ENCODE measurements at regions not wholly inside any gene's neighbourhood (a gene's known extent, or its start where the extent isn't known, plus 50 kb on each side); places are given as distances from the start of the nearest gene placed in this dataset.

DNA sequence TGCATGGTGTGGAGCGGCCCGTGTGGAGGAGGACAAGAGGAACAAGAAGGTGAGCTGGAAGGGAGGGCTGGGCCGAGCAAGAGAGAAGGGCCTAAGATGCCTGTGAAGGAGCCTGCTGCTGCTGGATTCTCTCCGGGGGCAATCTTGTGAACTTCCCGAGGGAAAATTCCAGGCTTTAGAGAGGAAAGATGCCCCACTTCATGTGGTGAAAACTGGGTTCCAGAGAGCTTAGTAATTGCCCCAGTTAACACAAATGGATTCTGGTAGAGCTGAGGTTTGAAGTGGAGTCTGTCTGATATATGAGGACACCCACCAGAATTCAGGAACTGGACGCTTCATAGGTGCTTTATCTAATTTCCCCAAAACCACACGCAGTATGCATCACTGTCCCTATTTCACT is 114.1 kb upstream of the ZMIZ1 start:
- no CpG with 5 or more reads among the region's 7 CpGs for WGBS (ENCODE audit: insufficient coverage, insufficient read length)
- H3K27ac ChIP-seq (ENCODE audit: low read length) = no peak overlapping the region
- H3K4me1 ChIP-seq (ENCODE audit: control insufficient read depth, insufficient read depth, low read length) = no peaks in the 10 kb centered on the region
- H3K4me3 ChIP-seq (ENCODE audit: low read length) = no peak overlapping the region
- no peaks in the 10 kb centered on the region for H3K27me3 ChIP-seq (ENCODE audit: control insufficient read depth, insufficient read depth, low read length)
- H3K36me3 ChIP-seq (ENCODE audit: control insufficient read depth, insufficient read depth, low read length) = no peaks in the 10 kb centered on the region
- H3K9me3 ChIP-seq (ENCODE audit: control insufficient read depth, insufficient read depth, low read length) = no peaks in the 10 kb centered on the region
- no peak for DNase-seq (ENCODE audit: low read depth, low spot score)

DNA sequence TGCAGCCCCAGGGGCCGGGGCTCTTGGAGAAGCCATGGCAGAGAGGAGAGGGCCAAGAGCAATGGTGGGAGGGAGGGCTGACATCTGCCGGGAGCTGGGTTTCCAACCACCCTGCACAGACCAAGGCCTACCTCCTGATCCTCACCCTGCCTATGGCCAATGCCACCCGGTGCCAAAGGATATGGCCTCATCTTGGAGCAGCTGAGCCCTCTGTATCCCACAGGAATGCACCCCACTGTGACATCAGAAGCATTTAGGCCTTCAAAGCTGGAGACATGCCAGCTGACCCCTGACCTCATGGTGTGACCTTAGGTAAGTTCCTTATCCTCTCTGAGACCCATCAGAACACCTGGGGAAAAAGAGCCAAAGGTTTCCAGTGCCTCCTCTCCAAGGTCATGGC is 113.6 kb upstream of the ZMIZ1 start:
- no peak for DNase-seq (ENCODE audit: low read depth, low spot score)
- H3K27me3 ChIP-seq (ENCODE audit: control insufficient read depth, insufficient read depth, low read length) = no peaks in the 10 kb centered on the region
- H3K27ac ChIP-seq (ENCODE audit: low read length) = no peak overlapping the region
- H3K9me3 ChIP-seq (ENCODE audit: control insufficient read depth, insufficient read depth, low read length) = no peaks in the 10 kb centered on the region
- no peak overlapping the region for H3K4me3 ChIP-seq (ENCODE audit: low read length)
- H3K36me3 ChIP-seq (ENCODE audit: control insufficient read depth, insufficient read depth, low read length) = no peaks in the 10 kb centered on the region
- WGBS (ENCODE audit: insufficient coverage, insufficient read length) = no CpG with 5 or more reads among the region's 3 CpGs
- H3K4me1 ChIP-seq (ENCODE audit: control insufficient read depth, insufficient read depth, low read length) = no peaks in the 10 kb centered on the region

DNA sequence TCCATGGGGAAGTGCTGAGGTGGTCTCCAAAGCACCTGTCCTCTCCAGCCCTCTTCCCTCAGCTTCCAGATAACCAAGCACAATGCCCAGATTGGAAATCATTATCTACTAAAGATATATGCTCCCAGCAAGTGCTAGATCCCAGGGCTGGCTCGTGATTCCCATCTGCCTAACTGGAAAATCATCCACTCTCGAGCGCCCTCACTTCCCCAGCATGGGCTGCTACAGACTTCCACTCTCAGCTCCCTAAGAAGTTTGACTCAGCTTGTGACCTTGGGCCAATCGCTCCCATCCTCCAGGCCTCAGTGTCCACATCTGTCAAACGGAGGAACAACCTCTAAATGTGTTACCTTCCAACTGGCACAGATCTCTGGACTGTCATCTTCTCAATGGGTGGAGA is 112.4 kb upstream of the ZMIZ1 start:
- no peaks in the 10 kb centered on the region for H3K9me3 ChIP-seq (ENCODE audit: control insufficient read depth, insufficient read depth, low read length)
- H3K27ac ChIP-seq (ENCODE audit: low read length) = no peak overlapping the region
- no peak overlapping the region for H3K4me3 ChIP-seq (ENCODE audit: low read length)
- H3K4me1 ChIP-seq (ENCODE audit: control insufficient read depth, insufficient read depth, low read length) = no peaks in the 10 kb centered on the region
- no CpG with 5 or more reads among the region's 5 CpGs for WGBS (ENCODE audit: insufficient coverage, insufficient read length)
- H3K36me3 ChIP-seq (ENCODE audit: control insufficient read depth, insufficient read depth, low read length) = no peaks in the 10 kb centered on the region
- no peaks in the 10 kb centered on the region for H3K27me3 ChIP-seq (ENCODE audit: control insufficient read depth, insufficient read depth, low read length)
- no peak for DNase-seq (ENCODE audit: low read depth, low spot score)

DNA sequence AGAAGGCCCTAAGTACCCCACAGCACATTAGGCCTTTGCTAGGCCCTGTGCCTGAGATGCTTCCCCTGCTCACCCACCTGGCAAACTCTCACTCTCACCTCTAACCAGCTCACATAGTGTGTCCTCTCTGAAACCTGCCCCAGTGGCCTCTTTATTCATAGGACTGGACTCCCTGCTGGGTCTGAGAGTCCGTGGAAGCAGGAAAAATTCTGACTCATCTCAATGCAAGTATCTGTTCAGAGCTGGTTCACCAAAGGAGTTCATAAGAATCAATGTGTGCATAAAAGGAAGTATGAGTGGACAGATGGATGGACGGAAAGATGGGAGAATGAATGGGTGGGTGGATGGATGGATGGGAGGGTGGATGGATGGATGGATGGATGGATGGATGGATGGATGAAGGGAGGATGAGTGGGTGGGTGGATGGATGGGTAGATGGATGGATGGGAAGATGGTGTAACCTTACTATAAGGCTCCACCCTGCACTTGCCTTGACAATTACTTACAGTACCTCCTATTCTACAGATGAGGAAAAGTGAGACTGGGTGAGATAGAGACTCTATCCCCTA is 111.2 kb upstream of the ZMIZ1 start:
- Histone ChIP-seq H3K27ac (ENCODE audit: low read length) (no peak overlapping the region), H3K9me3 (ENCODE audit: control insufficient read depth, insufficient read depth, low read length) (no peaks in the 10 kb centered on the region), H3K27me3 (ENCODE audit: control insufficient read depth, insufficient read depth, low read length) (no peaks in the 10 kb centered on the region), H3K36me3 (ENCODE audit: control insufficient read depth, insufficient read depth, low read length) (no peaks in the 10 kb centered on the region), H3K4me1 (ENCODE audit: control insufficient read depth, insufficient read depth, low read length) (no peaks in the 10 kb centered on the region), H3K4me3 (ENCODE audit: low read length) (no peak overlapping the region)
- DNase-seq (ENCODE audit: low read depth, low spot score) = no peak
- 100% methylated on average over 1 of the region's 2 CpGs for WGBS (ENCODE audit: insufficient coverage, insufficient read length)

DNA sequence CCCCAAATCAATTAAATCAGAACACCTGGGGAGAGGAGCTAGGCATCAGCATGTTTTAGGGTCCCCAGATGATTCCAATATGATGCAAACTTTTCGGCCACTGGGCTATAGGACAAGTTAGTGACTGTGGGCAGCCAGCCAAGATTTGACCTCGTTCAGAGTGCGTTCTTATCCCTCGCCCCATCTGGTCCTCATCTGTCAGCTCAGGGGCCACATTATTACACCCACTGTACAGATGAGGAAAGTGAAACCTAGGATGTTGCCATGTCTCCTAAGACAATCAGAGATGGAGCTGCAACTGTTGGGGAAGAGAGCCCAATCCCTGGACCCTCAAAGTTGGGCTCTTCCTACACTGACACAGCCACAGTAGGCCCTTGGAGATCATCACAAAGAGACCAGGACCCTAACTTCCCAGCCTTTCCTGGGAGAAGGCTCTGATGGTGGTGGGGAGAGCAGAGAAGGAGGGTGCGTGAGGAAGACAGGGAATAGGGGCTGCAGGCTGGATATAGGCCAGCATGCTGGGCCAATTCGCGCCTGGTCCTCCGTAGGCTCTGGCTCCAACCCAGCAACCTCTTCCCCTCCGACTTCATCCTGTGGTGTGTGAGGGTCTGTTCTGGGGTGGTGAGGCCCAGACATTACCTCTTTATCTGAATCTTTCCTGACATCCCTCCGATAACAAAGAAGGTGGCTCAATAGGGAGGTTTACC is 109.4 kb upstream of the ZMIZ1 start:
- Histone ChIP-seq H3K27ac (ENCODE audit: low read length) (no peak overlapping the region), H3K4me3 (ENCODE audit: low read length) (no peak overlapping the region), H3K9me3 (ENCODE audit: control insufficient read depth, insufficient read depth, low read length) (no peaks in the 10 kb centered on the region), H3K27me3 (ENCODE audit: control insufficient read depth, insufficient read depth, low read length) (no peaks in the 10 kb centered on the region), H3K36me3 (ENCODE audit: control insufficient read depth, insufficient read depth, low read length) (no peaks in the 10 kb centered on the region), H3K4me1 (ENCODE audit: control insufficient read depth, insufficient read depth, low read length) (peaks cover under 1% of the 10 kb centered on the region; the same call in 1 of the 2 replicates)
- no peak for DNase-seq (ENCODE audit: low read depth, low spot score)
- no CpG with 5 or more reads among the region's 10 CpGs for WGBS (ENCODE audit: insufficient coverage, insufficient read length)

DNA sequence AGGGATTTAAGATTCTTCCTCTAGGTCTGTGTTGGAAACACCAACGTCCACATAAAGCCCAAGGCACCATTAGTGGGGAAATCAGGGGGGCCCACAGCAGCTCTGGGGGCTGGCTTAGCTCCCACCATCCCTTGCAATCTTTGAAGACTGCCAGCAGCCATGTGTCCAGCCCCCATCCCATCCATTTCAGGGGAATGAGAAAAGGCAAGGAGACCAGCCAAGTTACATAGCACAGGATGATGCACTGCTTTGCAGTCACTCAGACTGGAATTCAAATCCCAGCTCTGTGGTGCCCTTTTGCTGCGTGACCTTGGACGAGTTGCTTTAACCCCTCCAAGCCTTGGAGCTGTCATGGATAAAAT is 108.9 kb upstream of the ZMIZ1 start:
- Histone ChIP-seq H3K4me1 (ENCODE audit: control insufficient read depth, insufficient read depth, low read length) (peaks cover 6% of the 10 kb centered on the region), H3K27ac (ENCODE audit: low read length) (no peak overlapping the region), H3K9me3 (ENCODE audit: control insufficient read depth, insufficient read depth, low read length) (no peaks in the 10 kb centered on the region), H3K27me3 (ENCODE audit: control insufficient read depth, insufficient read depth, low read length) (no peaks in the 10 kb centered on the region), H3K36me3 (ENCODE audit: control insufficient read depth, insufficient read depth, low read length) (no peaks in the 10 kb centered on the region), H3K4me3 (ENCODE audit: low read length) (no peak overlapping the region)
- WGBS (ENCODE audit: insufficient coverage, insufficient read length) = no CpG with 5 or more reads among the region's 3 CpGs
- no peak for DNase-seq (ENCODE audit: low read depth, low spot score)

DNA sequence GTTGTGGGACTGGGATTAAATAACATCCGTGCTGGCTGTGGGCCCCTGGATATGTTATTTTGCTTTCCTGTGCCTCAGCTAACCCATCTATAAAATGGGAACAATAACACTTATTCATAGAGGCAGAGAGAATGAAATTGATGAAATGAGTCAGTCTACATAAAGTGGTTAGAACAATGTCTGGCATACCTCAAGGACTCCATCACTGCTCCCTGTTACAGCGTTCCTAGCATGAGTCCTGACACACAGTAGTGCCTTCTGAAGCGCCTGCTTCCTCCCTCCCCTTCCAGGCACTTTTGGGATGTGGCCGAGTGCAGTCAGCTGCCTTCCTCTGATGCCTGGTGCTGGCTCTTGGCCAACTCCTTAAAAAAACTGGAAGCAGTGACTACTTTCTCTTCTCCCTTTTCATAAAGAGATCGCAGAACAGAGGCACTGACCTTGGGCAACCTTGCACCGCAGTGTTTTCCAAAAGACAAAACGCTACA is 108.4 kb upstream of the ZMIZ1 start:
- Histone ChIP-seq H3K9me3 (ENCODE audit: control insufficient read depth, insufficient read depth, low read length) (no peaks in the 10 kb centered on the region), H3K36me3 (ENCODE audit: control insufficient read depth, insufficient read depth, low read length) (no peaks in the 10 kb centered on the region), H3K4me1 (ENCODE audit: control insufficient read depth, insufficient read depth, low read length) (peaks cover 6% of the 10 kb centered on the region), H3K4me3 (ENCODE audit: low read length) (no peak overlapping the region), H3K27ac (ENCODE audit: low read length) (no peak overlapping the region), H3K27me3 (ENCODE audit: control insufficient read depth, insufficient read depth, low read length) (no peaks in the 10 kb centered on the region)
- DNase-seq (ENCODE audit: low read depth, low spot score) = no peak
- no CpG with 5 or more reads among the region's 7 CpGs for WGBS (ENCODE audit: insufficient coverage, insufficient read length)

DNA sequence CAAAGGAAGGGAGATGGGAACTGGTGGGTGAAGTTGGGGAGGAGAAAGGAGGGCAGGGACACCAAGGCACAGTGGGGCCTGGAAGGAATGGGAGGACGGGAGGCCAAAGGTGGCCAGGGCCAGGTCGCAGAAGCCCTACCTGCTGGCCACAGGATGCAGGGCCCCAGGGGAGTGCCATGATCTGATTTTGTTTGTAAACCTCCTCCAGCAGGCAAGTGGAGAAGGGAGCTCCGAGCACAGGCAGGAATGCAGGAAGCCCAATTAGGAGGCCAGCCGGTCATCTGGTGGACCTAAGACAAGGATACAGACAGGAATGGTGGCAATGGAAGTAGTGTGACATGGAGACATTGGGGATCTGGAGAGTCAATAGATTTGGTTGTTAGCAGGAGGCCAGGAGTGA is 107.0 kb upstream of the ZMIZ1 start:
- Histone ChIP-seq H3K9me3 (ENCODE audit: control insufficient read depth, insufficient read depth, low read length) (no peaks in the 10 kb centered on the region), H3K27ac (ENCODE audit: low read length) (no peak overlapping the region), H3K27me3 (ENCODE audit: control insufficient read depth, insufficient read depth, low read length) (no peaks in the 10 kb centered on the region), H3K36me3 (ENCODE audit: control insufficient read depth, insufficient read depth, low read length) (no peaks in the 10 kb centered on the region), H3K4me1 (ENCODE audit: control insufficient read depth, insufficient read depth, low read length) (peaks cover 6% of the 10 kb centered on the region), H3K4me3 (ENCODE audit: low read length) (no peak overlapping the region)
- no CpG with 5 or more reads among the region's 4 CpGs for WGBS (ENCODE audit: insufficient coverage, insufficient read length)
- DNase-seq (ENCODE audit: low read depth, low spot score) = no peak

DNA sequence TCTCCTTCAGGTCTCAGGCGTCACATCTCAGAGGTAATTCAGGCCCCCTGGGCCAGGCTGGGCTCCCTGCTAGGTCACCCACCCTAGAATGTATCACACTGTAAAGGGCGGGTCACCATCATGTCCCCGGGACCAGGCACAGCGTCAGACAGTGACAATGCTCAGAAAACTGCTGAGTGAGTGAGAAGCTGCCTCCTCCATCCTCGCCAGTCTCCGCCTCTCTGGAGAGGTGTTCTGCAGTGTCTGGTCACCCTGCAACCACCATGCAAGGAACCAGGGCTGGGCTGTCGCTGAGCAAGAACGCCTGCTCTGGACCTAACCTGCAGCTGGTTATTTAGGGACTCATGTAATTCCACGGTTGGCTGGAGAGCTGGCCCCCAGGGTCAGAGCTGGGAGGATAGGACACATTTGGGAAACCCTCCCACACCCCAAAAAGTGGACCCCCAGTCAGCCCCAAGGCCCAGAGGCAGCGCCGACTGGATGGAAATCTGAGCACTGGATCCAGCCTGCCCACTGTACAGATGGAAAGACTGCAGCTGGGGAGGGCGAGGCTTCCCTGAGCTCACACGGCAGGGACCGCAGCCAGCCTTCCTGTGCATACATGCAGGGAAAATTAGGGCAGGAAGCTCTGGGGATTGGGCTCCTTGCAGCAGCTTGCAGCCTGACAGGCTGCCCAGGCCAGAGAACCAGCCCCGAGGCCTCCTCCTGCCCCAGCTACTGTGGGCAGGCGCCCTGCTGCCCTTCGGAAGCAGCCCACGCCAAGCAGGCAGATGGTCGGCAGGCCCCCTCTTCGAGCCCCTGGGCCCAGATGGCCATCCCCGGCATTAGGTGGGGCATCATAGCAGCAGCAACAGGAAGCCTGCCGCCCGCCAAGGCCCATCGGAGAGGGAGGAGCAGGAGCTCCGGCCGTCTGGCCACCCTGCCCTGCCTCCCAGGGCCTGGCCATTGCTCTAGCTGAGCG is 105.4 kb upstream of the ZMIZ1 start:
- DNase-seq (ENCODE audit: low read depth, low spot score) = no peak
- Histone ChIP-seq H3K27ac (ENCODE audit: low read length) (no peak overlapping the region), H3K4me1 (ENCODE audit: control insufficient read depth, insufficient read depth, low read length) (peaks cover 6% of the 10 kb centered on the region), H3K4me3 (ENCODE audit: low read length) (no peak overlapping the region), H3K27me3 (ENCODE audit: control insufficient read depth, insufficient read depth, low read length) (no peaks in the 10 kb centered on the region), H3K9me3 (ENCODE audit: control insufficient read depth, insufficient read depth, low read length) (no peaks in the 10 kb centered on the region), H3K36me3 (ENCODE audit: control insufficient read depth, insufficient read depth, low read length) (no peaks in the 10 kb centered on the region)
- no CpG with 5 or more reads among the region's 27 CpGs for WGBS (ENCODE audit: insufficient coverage, insufficient read length)

DNA sequence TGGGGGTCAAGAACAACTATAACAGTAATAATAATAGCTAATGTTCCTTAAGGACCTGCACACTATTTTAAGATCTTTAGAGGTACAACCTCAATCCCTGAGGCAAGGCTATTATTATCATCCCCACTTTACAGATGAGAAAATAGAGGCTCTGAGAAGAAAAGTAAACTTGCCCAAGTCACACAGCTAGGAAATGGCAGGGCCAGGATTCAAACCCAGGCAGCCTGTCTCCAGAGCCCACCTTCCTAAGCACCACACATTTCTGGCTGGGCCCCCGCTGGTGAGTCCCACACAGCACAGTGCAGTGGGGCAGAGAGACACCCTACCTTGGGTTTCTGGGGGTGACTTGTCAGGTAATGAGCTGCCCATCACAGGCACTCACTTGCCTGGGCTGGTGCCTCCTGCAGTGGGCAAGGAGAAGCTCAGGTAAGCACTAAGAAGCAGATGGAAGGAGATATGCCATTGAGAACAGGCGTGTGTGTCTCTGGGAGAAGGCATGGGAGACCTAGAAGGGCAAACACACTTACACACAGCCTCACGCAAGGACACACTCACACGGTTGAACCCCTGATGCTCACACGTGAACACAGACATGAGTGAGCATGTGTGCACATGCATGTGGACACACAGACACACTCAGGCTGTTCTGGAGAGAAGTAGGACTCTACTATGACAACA is 104.4 kb upstream of the ZMIZ1 start:
- no peaks in the 10 kb centered on the region for H3K27me3 ChIP-seq (ENCODE audit: control insufficient read depth, insufficient read depth, low read length)
- DNase-seq (ENCODE audit: low read depth, low spot score) = no peak
- WGBS (ENCODE audit: insufficient coverage, insufficient read length) = no CpG with 5 or more reads among the region's 5 CpGs
- H3K36me3 ChIP-seq (ENCODE audit: control insufficient read depth, insufficient read depth, low read length) = no peaks in the 10 kb centered on the region
- peaks cover 6% of the 10 kb centered on the region for H3K4me1 ChIP-seq (ENCODE audit: control insufficient read depth, insufficient read depth, low read length)
- H3K4me3 ChIP-seq (ENCODE audit: low read length) = no peak overlapping the region
- no peaks in the 10 kb centered on the region for H3K9me3 ChIP-seq (ENCODE audit: control insufficient read depth, insufficient read depth, low read length)
- no peak overlapping the region for H3K27ac ChIP-seq (ENCODE audit: low read length)
